AG04449 (cell line): ENCODE measurements at regions not wholly inside any gene's neighbourhood (a gene's known extent, or its start where the extent isn't known, plus 50 kb on each side); places are given as distances from the start of the nearest gene placed in this dataset.
"Not testable (repeated sequence)": the region's sequence is repeated elsewhere in the genome, so short reads cannot be mapped to it uniquely, and the experiment has no call there.

Experiments used
- CTCF ChIA-PET: fragments of 350-600 bp; formaldehyde crosslinking; extraction: SDS; loops from one replicate; lab custom pipeline; 2021; ENCODE audit warnings: antibody characterized with exemption; lab: Yijun Ruan, JAX
- POLR2A ChIA-PET: fragments of 400-600, 350-600 bp; formaldehyde crosslinking; extraction: SDS; loops from one replicate; lab custom pipeline; 2020; ENCODE audit warnings: antibody characterized with exemption, inconsistent platforms; lab: Yijun Ruan, JAX
- DNase-seq: peaks from one replicate; pipeline ENCODE4 v3.0.0-alpha.2; 2010; ENCODE audit warnings: low read depth, low spot score
- H3K4me3 ChIP-seq: 2 replicates; pipeline ENCODE4 v1.5.1; 2011; ENCODE audit warnings: low read depth, mild to moderate bottlenecking, control low read depth, low read length
- CTCF ChIP-seq: IDR thresholded peaks from one replicate; pipeline ENCODE4 v1.5.1; 2011; ENCODE audit warnings: mild to moderate bottlenecking, moderate library complexity, low read length, control low read depth, inconsistent platforms; ENCODE audit not compliant: insufficient read depth; ENCODE audit errors: missing control alignments

- no peak for DNase-seq
- no peak overlapping the region for H3K4me3 ChIP-seq
- peak; percentile 80 for TF ChIP-seq CTCF
- CTCF ChIA-PET = interaction anchor here (0.7 to 11.1 kb wide), 8 partner anchors 9 to 181 kb away, joined by 3 to 264 read pairs (median 6); partner anchors contain the start of gene RAG1
- POLR2A ChIA-PET = no interaction called here
Observed at GRCh38 chr11:36744375-36745168, 146.5 kb upstream of the RAG2 start.

GRCh38 chr11:36743039-36743438, 145.0 kb upstream of the RAG2 start:
- CTCF ChIA-PET = interaction anchor here (1.0 to 11.1 kb wide), 6 partner anchors 8 to 179 kb away, joined by 4 to 252 read pairs (median 10); partner anchors contain the start of gene RAG1
- POLR2A ChIA-PET = no interaction called here

GRCh38 chr11:36741515-36741914, 143.5 kb upstream of the RAG2 start:
- no peak for DNase-seq
- ChIA-PET POLR2A (no interaction called here), CTCF (interaction anchor here (1.6 kb wide), 1 partner anchor 32 kb away, joined by 6 read pairs; no protein-coding TSS in a partner anchor)
- no peak overlapping the region for H3K4me3 ChIP-seq
- TF ChIP-seq CTCF = no peak

More at GRCh38 chr11:36743039-36743438, 145.0 kb upstream of the RAG2 start:
- H3K4me3 ChIP-seq = no peak overlapping the region
- DNase-seq = no peak
- TF ChIP-seq CTCF = no peak

GRCh38 chr11:36738292-36738861, 140.3 kb upstream of the RAG2 start:
- DNase-seq = no peak
- no peak for TF ChIP-seq CTCF
- no peak overlapping the region for H3K4me3 ChIP-seq
- POLR2A ChIA-PET = no interaction called here
- CTCF ChIA-PET = interaction anchor here (1.0 to 11.0 kb wide), 6 partner anchors 9 to 175 kb away, joined by 3 to 118 read pairs (median 5); no protein-coding TSS in a partner anchor

- CTCF ChIA-PET = interaction anchor here (0.8 to 11.0 kb wide), 4 partner anchors 8 to 172 kb away, joined by 3 to 118 read pairs (median 4); no protein-coding TSS in a partner anchor
Observed at GRCh38 chr11:36736103-36736502, 138.1 kb upstream of the RAG2 start.

GRCh38 chr11:36733721-36734120, 135.7 kb upstream of the RAG2 start:
- H3K4me3 ChIP-seq, DNase-seq, POLR2A ChIA-PET: not testable (repeated sequence)
- CTCF ChIA-PET = interaction anchor here (11.0 kb wide), 1 partner anchor 14 kb away, joined by 118 read pairs; no protein-coding TSS in a partner anchor

More at GRCh38 chr11:36736103-36736502, 138.1 kb upstream of the RAG2 start:
- no peak overlapping the region for H3K4me3 ChIP-seq
- DNase-seq = no peak
- POLR2A ChIA-PET = no interaction called here
- no peak for TF ChIP-seq CTCF
